ENCODE measurements at regions not wholly inside any gene's neighbourhood (a gene's known extent, or its start where the extent isn't known, plus 50 kb on each side); places are given as distances from the start of the nearest gene placed in this dataset.

DNA sequence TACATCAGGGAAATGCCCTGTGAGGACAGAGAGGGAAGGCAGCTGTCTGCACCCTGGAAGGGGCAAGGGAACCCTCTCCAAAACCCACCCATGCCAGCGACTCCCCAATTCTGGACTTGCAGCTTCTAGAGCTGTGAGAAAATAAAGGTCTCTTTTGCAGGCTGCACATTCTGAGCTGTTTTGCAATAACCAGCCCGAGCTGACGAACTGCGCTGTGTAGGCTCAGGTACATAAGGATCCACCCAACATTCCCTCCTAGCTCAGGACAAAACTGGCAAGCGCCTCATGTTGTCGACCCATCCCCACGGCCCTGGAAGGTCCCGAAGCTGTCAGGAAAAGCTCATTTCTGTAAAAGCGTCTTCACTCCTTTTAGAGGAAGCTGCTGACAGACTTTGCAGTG is 271.8 kb downstream of the CRLF2 start:
- DNase-seq (ENCODE audit: low read depth in 1 of 2, low spot score in 2 of 2): no peak
- CTCF ChIA-PET (ENCODE audit: partially characterized antibody): no interaction called here
- no peak overlapping the region for H2BK5ac ChIP-seq (ENCODE audit: low read depth, low read length)
- no peak overlapping the region for H3K4me2 ChIP-seq (ENCODE audit: insufficient read depth in 1 of 2, low read depth in 2 of 2, low read length in 2 of 2)
- H4K20me1 ChIP-seq (replicated peaks in 1 of 2; ENCODE audit: control insufficient read depth in 1 of 2, insufficient read depth in 2 of 2, low read length in 2 of 2): no peaks in the 10 kb centered on the region
- no peaks in the 10 kb centered on the region for H3K23me2 ChIP-seq (ENCODE audit: low read depth, low read length)
- no peaks in the 10 kb centered on the region for H3K9me3 ChIP-seq (ENCODE audit: insufficient read depth in 2 of 2, low read depth in 1 of 2, low read length in 1 of 2)
- H3K4ac ChIP-seq (replicated peaks; ENCODE audit: insufficient read length, low read depth, low read length): no peak overlapping the region
- no peak overlapping the region for H3K18ac ChIP-seq (ENCODE audit: extremely low read depth, low read length)
- H3K4me3 ChIP-seq (ENCODE audit: extremely low read depth in 1 of 4, insufficient read depth in 2 of 4, low read depth in 3 of 4, low read length in 4 of 4): no peak overlapping the region
- peaks cover 0 to 3% (median 0%) of the 10 kb centered on the region in 4 experiments; a peak in 2 of 7 replicates for H3K27me3 ChIP-seq (replicated peaks in 1 of 4; ENCODE audit: control insufficient read depth in 3 of 4, extremely low read depth in 1 of 4, insufficient read depth in 3 of 4, low read length in 3 of 4)
- H4K5ac ChIP-seq (ENCODE audit: insufficient read length, low read depth, low read length): no peak overlapping the region
- no peak overlapping the region for H3K23ac ChIP-seq (ENCODE audit: insufficient read length)
- no peak overlapping the region for H2AFZ ChIP-seq (ENCODE audit: low read length)
- POLR2A ChIA-PET (ENCODE audit: partially characterized antibody): no interaction called here
- TF ChIP-seq JUND (IDR thresholded peaks at IDR 0.05; ENCODE audit: low read length) (no peak), GTF2F1 (IDR thresholded peaks at IDR 0.05; ENCODE audit: borderline replicate concordance, low read depth, low read length) (no peak), MAFK (IDR thresholded peaks at IDR 0.05; ENCODE audit: low read depth, low read length) (no peak), RBBP5 (IDR thresholded peaks at IDR 0.05; ENCODE audit: borderline replicate concordance, low read depth, low read length) (no peak), MAX (IDR thresholded peaks at IDR 0.05) (no peak), BACH1 (IDR thresholded peaks at IDR 0.05; ENCODE audit: low read length) (no peak), HDAC6 (IDR thresholded peaks at IDR 0.05; ENCODE audit: low read depth, low read length) (no peak), TEAD4 (IDR thresholded peaks at IDR 0.05; ENCODE audit: low read depth, low read length) (no peak), ZNF274 (IDR thresholded peaks at IDR 0.05; ENCODE audit: borderline replicate concordance, extremely low read depth, low read length) (no peak), RFX5 (IDR thresholded peaks at IDR 0.05; ENCODE audit: borderline replicate concordance, low read depth, low read length) (no peak), TAF7 (optimal IDR thresholded peaks at IDR 0.05; ENCODE audit: borderline replicate concordance, low read depth, low read length) (no peak), KDM4A (IDR thresholded peaks at IDR 0.05; ENCODE audit: low read depth, low read length, severe bottlenecking) (no peak), RXRA (IDR thresholded peaks at IDR 0.05; ENCODE audit: insufficient read depth, low read depth, low read length) (no peak), CBX8 (IDR thresholded peaks at IDR 0.05; ENCODE audit: borderline replicate concordance, low read depth, low read length) (no peak), FOSL1 (IDR thresholded peaks at IDR 0.05; ENCODE audit: insufficient read depth, low read depth, low read length) (no peak), SIRT6 (IDR thresholded peaks at IDR 0.05; ENCODE audit: low read length) (no peak)
- H4K8ac ChIP-seq (ENCODE audit: extremely low read depth, insufficient read depth, low read length): no peak overlapping the region
- no peaks in the 10 kb centered on the region for H3K79me2 ChIP-seq (ENCODE audit: control insufficient read depth in 1 of 2, insufficient read depth in 2 of 2, low read length in 2 of 2)
- WGBS, 2 experiments (ENCODE audit: extremely low coverage in 1 of 2, insufficient coverage in 1 of 2, insufficient read length in 1 of 2, insufficient replicate concordance in 2 of 2, low coverage in 1 of 2, low lambda C conversion rate in 2 of 2, missing lambda C conversion rate in 1 of 2): 92% methylated on average over 9 of the region's 9 CpGs; no CpG with 5 or more reads in 1 of the 2 experiments
- H2BK12ac ChIP-seq (ENCODE audit: low read depth, low read length): no peak overlapping the region
- H2BK15ac ChIP-seq (ENCODE audit: low read length): no peak overlapping the region
- no peak for FAIRE-seq
- peaks cover 0 to 3% (median 0%) of the 10 kb centered on the region in 4 experiments; a peak in 3 of 7 replicates for H3K4me1 ChIP-seq (replicated peaks in 1 of 4; ENCODE audit: control insufficient read depth in 3 of 4, insufficient read depth in 4 of 4, low read length in 3 of 4)
- no peak overlapping the region; a peak in 1 of 7 replicates for H3K9ac ChIP-seq (replicated peaks in 1 of 4; ENCODE audit: extremely low read depth in 1 of 4, low read depth in 3 of 4, low read length in 3 of 4)
- H3K56ac ChIP-seq (replicated peaks; ENCODE audit: insufficient read length, low read depth, low read length): no peak overlapping the region
- H3K14ac ChIP-seq (ENCODE audit: insufficient read length): no peak overlapping the region
- H3K36me3 ChIP-seq (ENCODE audit: control insufficient read depth in 2 of 4, insufficient read depth in 4 of 4, low read length in 3 of 4): no peaks in the 10 kb centered on the region
- no peak overlapping the region for H3K27ac ChIP-seq (ENCODE audit: low read depth, low read length)
- H2AK5ac ChIP-seq (ENCODE audit: low read depth, low read length): no peak overlapping the region
- no peak overlapping the region for H4K91ac ChIP-seq (replicated peaks; ENCODE audit: insufficient read length, low read length)
- no peak overlapping the region for H2BK120ac ChIP-seq (replicated peaks; ENCODE audit: low read depth, low read length)
- H3K79me1 ChIP-seq (ENCODE audit: low read depth, low read length): no peaks in the 10 kb centered on the region
- H2BK20ac ChIP-seq (ENCODE audit: low read length): no peak overlapping the region

Data from H1 (cell line).